Lung (tissue), 11 donors: ENCODE measurements at regions not wholly inside any gene's neighbourhood (a gene's known extent, or its start where the extent isn't known, plus 50 kb on each side); places are given as distances from the start of the nearest gene placed in this dataset.
A peak's percentile ranks its signal among the peaks of the same experiment; 100 is the strongest.

Experiments
- ATAC-seq: fragments of 200-7000 bp; cut with Tn5 transposase; one replicate; pipeline ENCODE4 v1.9.1; 2020; ENCODE audit warnings: moderate number of reproducible peaks; ENCODE audit not compliant: insufficient read depth, low FRiP score
- DNase-seq, 3 donors: peaks; one replicate each; pipeline ENCODE4 v3.0.0-alpha.2; 2013 to 2017
- H3K27ac ChIP-seq, 2 donors: one replicate each; pipeline ENCODE4 v1.5.1; 2013; ENCODE audit warnings: mild to moderate bottlenecking in 2 of 2, moderate library complexity in 2 of 2, control low read depth in 1 of 2, inconsistent platforms in 1 of 2, low read depth in 1 of 2, low read length in 1 of 2
- H3K27me3 ChIP-seq, 3 donors: one replicate each; pipeline ENCODE4 v1.5.1; 2013; ENCODE audit warnings: low read length in 2 of 3; ENCODE audit not compliant: control insufficient read depth in 3 of 3, insufficient read depth in 3 of 3
- H3K36me3 ChIP-seq, 4 donors: one replicate each; pipeline ENCODE4 v1.5.1; 2013; ENCODE audit warnings: low read length in 4 of 4, mild to moderate bottlenecking in 1 of 4, moderate library complexity in 1 of 4; ENCODE audit not compliant: control insufficient read depth in 4 of 4, insufficient read depth in 4 of 4
- H3K4me1 ChIP-seq, 5 donors: one replicate each; pipeline ENCODE4 v1.5.1; 2013; ENCODE audit warnings: low read length in 5 of 5, mild to moderate bottlenecking in 2 of 5, moderate library complexity in 1 of 5; ENCODE audit not compliant: control insufficient read depth in 5 of 5, insufficient read depth in 5 of 5
- H3K4me3 ChIP-seq: one replicate; pipeline ENCODE4 v1.5.1; 2013; ENCODE audit warnings: mild to moderate bottlenecking, control low read depth, moderate library complexity
- H3K9ac ChIP-seq, 2 donors: one replicate each; pipeline ENCODE4 v1.5.1; 2013; ENCODE audit warnings: low read length in 2 of 2, control low read depth in 1 of 2; ENCODE audit not compliant: insufficient read depth in 1 of 2
- H3K9me3 ChIP-seq, 4 donors: one replicate each; pipeline ENCODE4 v1.5.1; 2013; ENCODE audit warnings: low read length in 3 of 4, mild to moderate bottlenecking in 1 of 4, moderate library complexity in 1 of 4; ENCODE audit not compliant: control insufficient read depth in 4 of 4, insufficient read depth in 3 of 4
- CTCF ChIP-seq: IDR thresholded peaks from 2 replicates; pipeline ENCODE4 v1.5.1; 2012; ENCODE audit warnings: mild to moderate bottlenecking; ENCODE audit errors: control extremely low read depth, extremely low read depth
- WGBS, 2 donors: extraction: QIAGEN DNeasy Blood & Tissue Kit; methylation state at CpG; one replicate each; pipeline ENCODE4 v1.1.7; 2013; 5-methylcytosine and 5-hydroxymethylcytosine counted together
- donor health status: control.
- donor health status: control.
- donor health status: Bipolar disorder and iron deficiency.
- donor health status: healthy.
- donor health status: DM: yes; HTN: yes; CAD: no.

GRCh38 chr22:49460592-49461281, 366.9 kb downstream of the BRD1 start:
- H3K9ac ChIP-seq = no peak overlapping the region
- no peak overlapping the region for H3K4me3 ChIP-seq

GRCh38 chr22:49460091-49460490, 367.6 kb downstream of the BRD1 start:
- H3K27me3 ChIP-seq = peaks cover 0 to 27% (median 25%) of the 10 kb centered on the region in 3 donors
- 65 to 79% methylated on average over 5 of the region's 5 CpGs for WGBS, 2 donors
- no peak for TF ChIP-seq CTCF

More at GRCh38 chr22:49460592-49461281, 366.9 kb downstream of the BRD1 start:
- Histone ChIP-seq H3K9me3 (peaks cover 0 to 3% (median 0%) of the 10 kb centered on the region in 4 donors), H3K27ac (no peak overlapping the region), H3K27me3 (peaks cover 0 to 23% (median 19%) of the 10 kb centered on the region in 3 donors), H3K4me1 (peaks cover 0 to 22% (median 3%) of the 10 kb centered on the region in 5 donors), H3K36me3 (no peaks in the 10 kb centered on the region)
- ATAC-seq (no peak), DNase-seq (peak; percentile 71 to 91 (median 85))
- WGBS, 2 donors = 43 to 52% methylated on average over 15 of the region's 15 CpGs
- no peak for TF ChIP-seq CTCF

GRCh38 chr22:49458708-49459099, 369.0 kb downstream of the BRD1 start:
- DNase-seq (no peak), ATAC-seq (no peak)
- Histone ChIP-seq H3K9me3 (peaks cover 0 to 3% (median 0%) of the 10 kb centered on the region in 4 donors), H3K36me3 (no peaks in the 10 kb centered on the region), H3K27ac (no peak overlapping the region), H3K9ac (no peak overlapping the region), H3K4me1 (peaks cover 0 to 22% (median 3%) of the 10 kb centered on the region in 5 donors), H3K27me3 (peaks cover 0 to 34% (median 27%) of the 10 kb centered on the region in 3 donors), H3K4me3 (no peak overlapping the region)
- 85 to 91% methylated on average over 15 of the region's 15 CpGs for WGBS, 2 donors
- TF ChIP-seq CTCF = no peak

More at GRCh38 chr22:49460091-49460490, 367.6 kb downstream of the BRD1 start:
- H3K4me1 ChIP-seq = peaks cover 0 to 22% (median 3%) of the 10 kb centered on the region in 5 donors
- peaks cover 0 to 3% (median 0%) of the 10 kb centered on the region in 4 donors for H3K9me3 ChIP-seq
- no peak for ATAC-seq
- no peak overlapping the region for H3K27ac ChIP-seq
- H3K9ac ChIP-seq = no peak overlapping the region
- no peak overlapping the region for H3K4me3 ChIP-seq
- DNase-seq = no peak
- H3K36me3 ChIP-seq = no peaks in the 10 kb centered on the region
